GM21360 (cell line): ENCODE measurements at regions not wholly inside any gene's neighbourhood (a gene's known extent, or its start where the extent isn't known, plus 50 kb on each side); places are given as distances from the start of the nearest gene placed in this dataset.

ENCODE experiments used
- ATAC-seq: cut with Tn5 transposase; IDR thresholded peaks from one replicate; pipeline ENCODE4 v1.9.1; 2021; ENCODE audit warnings: mild to moderate bottlenecking, moderate library complexity; ENCODE audit not compliant: unreplicated experiment

GRCh38 chr14:105840266-105841021, 314.1 kb downstream of the TMEM121 start:
- no peak for ATAC-seq

DNA sequence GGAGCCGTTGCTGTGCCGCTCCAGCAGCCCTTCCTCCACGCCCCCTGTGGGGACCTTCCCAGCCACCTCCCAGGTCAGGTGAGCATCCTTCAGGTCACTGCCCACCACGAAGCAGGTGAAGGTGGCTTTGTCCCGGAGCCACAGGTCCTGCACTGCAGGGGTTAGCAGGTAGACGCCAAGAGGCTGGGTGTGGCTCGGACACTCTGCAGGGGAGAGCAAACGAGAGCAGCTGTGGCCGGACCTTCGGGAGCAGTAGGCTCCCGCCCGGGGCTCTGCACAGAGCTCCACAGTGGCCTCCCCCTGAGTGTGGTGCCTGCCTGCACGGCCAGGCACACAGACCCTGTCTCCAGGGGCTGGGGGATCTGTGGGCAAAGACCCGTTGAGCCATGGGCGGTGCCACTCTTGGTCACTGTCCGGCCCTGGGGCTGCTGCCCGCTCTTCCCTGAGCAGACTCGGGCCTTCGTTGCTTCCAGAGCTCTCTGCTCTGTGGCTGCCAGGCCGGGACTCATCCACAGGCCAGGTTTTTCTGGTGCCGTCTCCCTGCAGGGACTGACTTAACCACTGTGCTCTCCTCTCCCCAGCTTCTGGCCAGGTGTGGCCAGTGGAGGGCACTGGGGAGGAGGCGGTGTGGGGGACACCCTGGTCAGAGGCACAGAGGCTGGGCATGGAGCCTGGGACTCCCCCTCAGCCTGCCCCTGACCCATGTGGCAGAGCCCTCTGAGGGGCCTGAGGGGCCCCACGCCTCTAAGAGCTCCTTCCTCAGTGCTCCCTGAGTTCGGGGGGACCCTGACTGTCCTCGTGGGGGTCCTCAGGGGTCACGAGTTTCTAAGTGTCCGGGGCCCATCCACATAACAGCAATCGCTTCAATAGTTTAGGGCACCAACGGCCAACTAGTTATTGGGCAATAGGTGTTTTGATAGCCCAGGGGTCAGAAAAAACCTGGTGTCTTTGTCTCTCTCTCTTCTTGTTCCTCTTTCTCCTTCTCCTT, 314.9 kb downstream of the TMEM121 start:
- no peak for ATAC-seq

DNA sequence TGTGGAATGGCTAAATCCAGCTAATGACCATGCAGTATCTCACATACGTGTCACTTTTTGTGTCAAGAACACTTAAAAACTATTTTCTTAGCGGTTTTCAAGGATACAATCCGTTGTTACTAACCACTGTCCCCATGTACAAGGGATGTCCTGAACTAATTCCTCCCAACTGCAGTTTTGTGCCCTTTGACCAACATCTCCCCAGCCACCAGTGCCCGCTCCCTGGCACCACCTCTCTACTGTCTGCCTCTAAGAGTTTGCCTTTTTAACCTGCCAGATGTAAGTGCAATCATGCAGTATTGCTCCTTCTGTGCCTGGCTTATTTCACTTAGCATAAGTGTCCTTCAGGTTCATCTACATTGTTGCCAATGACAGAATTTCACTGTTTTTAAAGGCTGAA, 315.7 kb downstream of the TMEM121 start:
- ATAC-seq: no peak

DNA sequence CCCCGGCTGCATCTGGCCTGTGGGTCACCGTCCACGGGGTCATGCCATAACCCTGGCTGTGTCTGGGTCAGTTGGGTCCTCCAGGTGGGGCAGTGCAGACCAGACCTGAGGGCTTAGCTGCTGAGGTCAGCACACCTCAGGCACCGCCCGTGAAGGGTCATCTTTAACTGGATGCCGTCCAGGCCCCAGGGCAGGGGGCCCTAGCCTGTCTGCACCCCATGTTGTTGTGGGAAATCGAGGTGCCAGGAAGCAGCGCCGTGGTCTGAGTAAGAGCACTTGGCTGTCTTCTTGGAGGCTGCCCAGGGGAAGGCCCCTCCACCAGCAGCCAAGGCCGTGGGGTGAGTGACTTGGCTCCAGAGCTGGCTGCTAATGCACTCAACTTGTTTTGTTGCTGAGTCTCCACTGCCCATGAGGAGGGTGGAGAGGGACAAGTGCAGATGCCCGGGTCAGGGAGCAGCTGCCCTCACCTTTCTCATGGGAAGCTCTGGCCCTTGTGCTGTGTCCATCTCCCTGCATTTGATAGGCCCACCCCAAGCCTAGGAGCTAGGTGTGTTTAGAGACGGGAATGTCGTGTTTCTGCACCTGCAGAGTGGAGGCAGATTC, 317.2 kb downstream of the TMEM121 start:
- no peak for ATAC-seq

DNA sequence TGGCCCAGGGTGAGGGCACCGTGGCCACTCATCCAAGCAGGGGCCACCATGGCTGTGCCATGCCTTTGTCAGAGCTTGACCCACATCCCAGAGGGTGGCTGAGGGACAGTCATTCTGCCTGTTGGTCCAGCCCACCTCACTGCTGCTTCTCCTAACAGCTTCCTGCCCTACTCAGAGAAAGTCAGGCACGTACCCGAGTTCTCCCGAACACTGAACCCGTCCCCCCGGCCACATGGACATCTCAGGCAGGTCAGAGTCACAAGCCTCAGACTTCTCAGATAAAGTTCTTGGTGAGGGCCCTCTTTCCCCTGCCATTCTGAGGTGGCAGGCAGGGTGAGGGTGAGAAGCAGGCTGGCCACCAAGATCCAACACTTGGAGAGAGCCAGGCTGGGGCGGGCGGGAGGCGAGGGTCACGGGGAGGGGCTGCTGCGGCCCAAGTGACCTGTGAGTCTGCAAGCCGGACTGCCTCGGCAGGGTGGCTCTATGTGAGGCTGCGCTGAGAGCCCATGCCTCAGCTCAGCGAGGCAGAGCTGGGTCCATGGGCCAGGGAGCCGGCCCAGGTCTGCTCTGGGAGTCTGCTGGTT, 317.8 kb downstream of the TMEM121 start:
- no peak for ATAC-seq

DNA sequence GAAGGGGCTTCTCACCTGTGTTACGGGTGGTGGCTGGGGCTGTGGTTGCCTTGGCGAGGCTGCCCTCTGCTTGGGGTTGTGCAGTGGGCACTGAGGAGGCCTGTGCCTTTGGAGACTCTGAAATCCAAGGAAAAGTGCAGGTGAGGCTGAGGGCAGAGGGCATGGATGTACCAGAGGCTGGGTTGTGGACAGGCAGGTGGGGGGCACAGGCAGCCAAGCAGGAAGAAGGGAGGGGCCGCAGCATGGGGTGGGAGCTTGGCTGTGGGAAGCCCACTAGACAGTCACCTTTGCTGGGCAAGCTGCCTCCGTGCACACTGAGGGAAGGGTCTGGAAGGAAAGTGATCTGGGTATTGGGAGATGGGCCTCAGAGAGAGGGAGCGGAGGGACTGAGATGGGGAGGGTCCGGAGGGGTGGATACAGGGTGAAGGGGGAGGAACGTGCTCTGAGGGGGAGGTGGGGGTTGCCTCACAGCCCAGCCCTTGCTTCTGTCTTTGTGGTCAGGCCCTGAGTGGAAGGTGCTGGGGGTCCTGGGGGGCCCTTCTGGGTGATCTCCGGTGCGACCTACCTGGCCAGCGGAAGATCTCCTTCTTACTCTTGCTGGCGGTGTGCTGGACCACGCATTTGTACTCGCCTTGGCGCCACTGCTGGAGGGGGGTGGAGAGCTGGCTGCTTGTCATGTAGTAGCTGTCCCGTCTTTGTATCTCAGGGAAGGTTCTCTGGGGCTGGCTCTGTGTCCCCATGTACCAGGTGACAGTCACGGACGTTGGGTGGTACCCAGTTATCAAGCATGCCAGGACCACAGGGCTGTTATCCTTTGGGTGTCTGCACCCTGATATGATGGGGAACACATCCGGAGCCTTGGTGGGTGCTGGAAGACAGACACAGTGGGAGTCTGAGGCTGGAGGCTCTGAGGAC, 318.7 kb downstream of the TMEM121 start:
- no peak for ATAC-seq

DNA sequence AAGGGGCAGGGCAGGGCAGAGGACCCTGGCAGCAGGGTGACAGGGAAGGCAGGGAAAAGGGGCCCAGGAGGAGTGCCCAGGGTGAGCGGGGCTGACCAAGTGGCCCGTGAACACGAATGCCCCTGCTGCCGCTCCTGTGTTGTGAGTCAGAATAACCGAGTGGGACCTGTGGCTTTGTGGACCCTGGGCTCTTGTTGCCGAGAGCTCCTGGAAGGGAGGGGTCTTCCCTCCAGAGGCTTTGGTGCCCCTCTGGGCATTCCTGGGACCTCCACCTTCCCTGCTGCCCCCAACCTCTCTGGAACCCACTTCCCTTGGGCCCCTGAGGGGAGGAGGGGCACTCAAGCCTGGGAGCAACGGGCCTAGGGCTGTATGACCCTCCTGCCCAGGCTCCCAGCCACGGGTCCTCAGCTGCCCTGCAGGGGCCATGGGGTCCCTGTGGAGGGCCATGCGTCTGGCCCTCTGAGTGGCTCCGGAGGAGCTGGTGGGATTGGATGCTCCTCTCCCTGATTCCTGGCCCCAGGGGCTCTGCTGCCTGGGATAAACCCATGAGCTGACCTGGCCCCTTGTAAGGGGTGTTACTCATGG, 319.4 kb downstream of the TMEM121 start:
- no peak for ATAC-seq

DNA sequence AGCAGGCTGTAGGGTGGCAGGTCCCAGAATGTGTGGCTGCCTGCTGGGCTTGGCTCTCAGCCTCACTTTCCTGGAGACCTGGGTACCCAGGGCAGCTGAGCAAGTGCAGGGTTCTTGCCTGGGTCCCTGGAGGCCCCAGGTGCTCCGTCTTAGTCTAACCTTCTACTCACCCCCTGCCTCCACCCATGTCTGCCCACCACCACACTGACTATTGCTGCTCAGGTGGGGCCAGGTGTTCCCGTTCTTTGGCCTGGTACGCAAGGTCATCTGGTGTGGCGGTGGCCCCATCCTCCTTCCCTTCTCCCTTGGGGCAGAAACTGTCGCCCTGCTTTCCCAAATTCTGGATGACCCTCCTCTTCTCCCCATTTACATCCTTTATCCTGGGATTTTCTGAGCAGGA, 319.9 kb downstream of the TMEM121 start:
- ATAC-seq: no peak

- no peak for ATAC-seq
These were observed 321.0 kb downstream of the TMEM121 start for GRCh38 chr14:105847400-105847799.

DNA sequence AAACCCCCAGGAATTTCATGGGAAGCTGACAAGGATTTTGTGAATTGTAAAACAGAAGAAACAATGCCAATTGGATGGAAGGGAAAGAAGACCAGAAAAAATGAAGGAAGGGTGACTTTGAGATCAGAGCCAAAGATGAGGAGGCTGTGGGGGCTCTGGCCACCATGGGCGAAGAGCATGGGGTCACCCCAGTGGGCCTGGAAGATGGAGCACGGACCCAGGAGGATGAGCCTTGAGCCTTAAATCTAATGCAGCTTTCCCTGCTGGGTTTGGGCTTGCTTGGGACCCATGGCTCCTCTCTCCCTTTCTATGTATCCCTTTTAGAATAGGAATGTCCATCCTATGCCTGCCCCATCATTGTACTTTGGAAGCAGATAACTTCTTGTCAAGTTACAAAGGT, 322.2 kb downstream of the TMEM121 start:
- no peak for ATAC-seq

DNA sequence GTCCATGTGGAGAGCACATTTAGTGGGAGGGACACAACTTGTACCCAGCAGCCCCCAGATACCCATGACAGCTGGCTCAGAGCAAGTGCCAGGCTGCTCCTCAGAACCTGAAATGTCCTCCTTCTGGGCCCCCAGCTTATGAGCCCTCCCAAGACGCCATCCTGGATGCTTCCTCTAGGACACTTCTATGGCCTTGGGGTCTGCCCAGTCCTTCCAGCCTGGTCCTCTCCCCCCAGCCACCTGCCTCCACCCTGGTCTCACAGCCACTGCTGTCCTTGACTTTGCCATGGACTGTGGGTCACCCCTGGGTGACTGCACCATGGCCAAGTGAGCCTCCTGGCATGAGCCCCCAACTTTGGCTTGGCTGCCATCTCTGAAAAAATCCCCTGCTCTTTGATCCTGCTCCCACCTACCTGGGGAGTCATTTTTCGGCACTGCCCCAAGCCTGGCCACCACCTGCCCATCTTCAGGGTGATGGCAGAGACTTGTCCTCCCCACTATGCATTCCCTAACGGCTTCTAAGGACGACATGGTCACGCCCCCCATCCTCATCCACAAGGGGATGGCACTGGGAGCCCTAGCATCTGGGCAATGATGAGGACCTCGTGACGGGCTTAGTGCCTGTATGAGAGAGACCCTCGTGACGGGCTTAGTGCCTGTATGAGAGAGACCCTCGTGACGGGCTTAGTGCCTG, 323.7 kb downstream of the TMEM121 start:
- ATAC-seq: no peak

GRCh38 chr14:105850853-105851581, 324.6 kb downstream of the TMEM121 start:
- no peak for ATAC-seq

DNA sequence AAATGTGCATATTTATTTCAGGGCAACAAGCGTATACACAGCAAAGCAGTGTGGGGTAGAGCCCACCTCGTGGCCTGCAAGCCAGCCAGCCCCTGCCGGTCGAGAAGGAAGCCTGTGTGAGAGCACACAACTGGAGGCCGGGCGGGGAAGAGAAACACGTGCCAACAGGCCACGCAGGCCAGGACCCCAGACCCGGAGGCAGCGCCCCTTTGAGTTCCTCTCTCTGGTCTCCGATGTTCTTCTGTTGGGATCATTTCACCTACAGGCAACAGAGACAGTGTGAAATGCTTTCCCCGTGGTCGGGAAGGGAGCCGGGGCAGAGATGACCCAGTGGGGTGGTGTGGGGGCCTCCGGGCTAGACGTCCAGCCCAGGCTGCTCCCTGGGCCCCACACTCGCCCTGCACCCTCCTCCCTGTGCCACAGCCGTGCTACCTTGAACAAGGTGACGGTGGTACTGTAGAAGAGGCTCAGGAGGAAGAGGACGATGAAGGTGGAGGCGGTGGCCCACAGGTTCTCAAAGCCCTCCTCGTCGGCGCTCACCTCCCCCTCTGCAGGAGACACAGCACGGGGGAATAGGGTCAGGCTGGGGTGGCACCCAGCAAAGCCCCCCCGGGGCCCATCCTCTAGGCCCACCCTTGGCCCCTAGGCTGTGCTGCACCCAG, 325.5 kb downstream of the TMEM121 start:
- no peak for ATAC-seq

DNA sequence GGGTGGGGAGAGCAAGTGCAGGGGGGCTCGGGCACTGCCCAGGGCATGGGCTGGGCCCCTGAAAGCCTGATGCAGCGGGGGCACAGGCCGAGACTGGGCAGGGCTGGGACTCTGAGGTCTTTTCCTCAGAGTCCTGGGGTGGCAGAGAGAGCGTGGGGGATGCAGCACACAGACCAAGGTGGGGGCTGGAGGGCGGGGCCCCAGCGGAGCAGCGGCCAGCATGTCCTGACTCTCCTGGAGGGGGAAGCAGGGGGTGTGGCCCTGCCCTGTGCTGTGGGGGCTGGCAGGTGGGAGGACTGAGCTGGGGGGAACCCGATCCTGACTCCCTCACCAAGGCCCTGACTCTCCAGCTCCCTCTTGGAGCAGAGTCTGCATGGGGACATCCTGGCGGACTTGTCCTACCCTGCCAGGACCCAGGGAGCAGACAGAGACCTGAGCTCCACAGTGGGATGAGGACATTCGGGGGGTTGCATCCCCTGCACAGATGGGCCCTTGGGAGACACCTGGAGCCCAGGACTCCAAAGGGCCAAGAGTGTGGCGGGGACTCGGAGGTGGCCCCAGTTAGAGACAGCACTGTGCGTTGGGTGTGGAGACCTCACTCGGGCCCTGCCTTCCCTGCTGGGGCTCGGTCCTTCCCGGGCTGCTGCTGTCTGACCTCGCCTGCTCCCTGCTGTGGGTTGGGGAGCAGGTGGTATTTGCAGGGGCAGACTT, 326.1 kb downstream of the TMEM121 start:
- no peak for ATAC-seq

- no peak for ATAC-seq
These were observed 326.9 kb downstream of the TMEM121 start for GRCh38 chr14:105853089-105853906.

DNA sequence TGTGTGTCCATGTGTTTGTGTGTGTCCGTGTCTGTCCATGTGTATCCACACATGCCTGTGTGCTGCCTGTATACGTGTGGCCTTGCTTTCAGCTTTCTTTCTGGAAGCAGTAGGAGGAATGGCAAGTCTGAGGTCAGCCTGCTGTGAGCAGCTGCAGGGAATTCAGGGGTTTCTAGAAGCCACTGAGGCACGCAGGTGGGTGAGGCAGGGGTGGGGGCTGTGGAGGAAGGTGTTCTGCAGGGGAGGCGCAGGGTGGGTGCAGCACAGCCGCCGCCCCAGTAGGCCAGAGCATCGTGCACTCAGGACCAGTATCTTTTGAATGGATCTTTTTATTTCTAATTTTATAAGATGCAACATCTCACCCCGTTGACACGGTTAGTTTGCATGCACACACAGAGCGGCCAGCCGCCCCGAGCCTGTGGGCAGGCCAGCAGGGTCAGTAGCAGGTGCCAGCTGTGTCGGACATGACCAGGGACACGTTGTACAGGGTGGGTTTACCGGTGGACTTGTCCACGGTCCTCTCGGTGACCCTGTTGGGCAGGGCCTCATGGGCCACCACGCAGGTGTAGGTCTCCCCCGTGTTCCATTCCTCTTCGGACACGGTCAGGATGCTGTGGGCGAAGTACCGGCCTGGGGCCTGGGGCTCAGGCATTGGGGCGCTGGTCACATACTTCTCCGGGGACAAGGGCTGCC, 327.7 kb downstream of the TMEM121 start:
- no peak for ATAC-seq
